ENCODE measurements at regions not wholly inside any gene's neighbourhood (a gene's known extent, or its start where the extent isn't known, plus 50 kb on each side); places are given as distances from the start of the nearest gene placed in this dataset.

DNA sequence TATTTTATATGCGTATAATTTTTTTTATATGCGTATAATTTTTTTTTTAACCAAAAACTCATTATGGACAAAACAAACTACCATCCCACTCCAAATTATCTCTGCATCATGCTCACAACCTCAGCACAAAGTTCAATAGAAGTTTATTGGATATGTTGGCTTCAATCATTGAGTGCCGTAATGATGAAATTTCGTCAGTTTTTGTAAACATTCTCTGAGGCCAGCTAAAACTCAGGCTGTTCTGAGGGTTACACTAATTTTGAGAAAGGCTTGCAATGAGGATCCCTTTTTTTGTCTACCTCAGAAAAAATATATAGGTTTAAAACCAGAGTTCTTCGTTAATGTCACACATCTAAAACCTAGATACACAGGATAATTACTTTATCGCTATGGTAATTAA lies 1253.2 kb downstream of the EFNA5 start:
- TF ChIP-seq, protein P1, sequence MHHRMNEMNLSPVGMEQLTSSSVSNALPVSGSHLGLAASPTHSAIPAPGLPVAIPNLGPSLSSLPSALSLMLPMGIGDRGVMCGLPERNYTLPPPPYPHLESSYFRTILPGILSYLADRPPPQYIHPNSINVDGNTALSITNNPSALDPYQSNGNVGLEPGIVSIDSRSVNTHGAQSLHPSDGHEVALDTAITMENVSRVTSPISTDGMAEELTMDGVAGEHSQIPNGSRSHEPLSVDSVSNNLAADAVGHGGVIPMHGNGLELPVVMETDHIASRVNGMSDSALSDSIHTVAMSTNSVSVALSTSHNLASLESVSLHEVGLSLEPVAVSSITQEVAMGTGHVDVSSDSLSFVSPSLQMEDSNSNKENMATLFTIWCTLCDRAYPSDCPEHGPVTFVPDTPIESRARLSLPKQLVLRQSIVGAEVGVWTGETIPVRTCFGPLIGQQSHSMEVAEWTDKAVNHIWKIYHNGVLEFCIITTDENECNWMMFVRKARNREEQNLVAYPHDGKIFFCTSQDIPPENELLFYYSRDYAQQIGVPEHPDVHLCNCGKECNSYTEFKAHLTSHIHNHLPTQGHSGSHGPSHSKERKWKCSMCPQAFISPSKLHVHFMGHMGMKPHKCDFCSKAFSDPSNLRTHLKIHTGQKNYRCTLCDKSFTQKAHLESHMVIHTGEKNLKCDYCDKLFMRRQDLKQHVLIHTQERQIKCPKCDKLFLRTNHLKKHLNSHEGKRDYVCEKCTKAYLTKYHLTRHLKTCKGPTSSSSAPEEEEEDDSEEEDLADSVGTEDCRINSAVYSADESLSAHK (tag by site-specific recombination; IDR thresholded peaks at IDR 0.05): no peak
- TF ChIP-seq KLF8 (tag by site-specific recombination; IDR thresholded peaks at IDR 0.05) (no peak), ZNF561 (tag by site-specific recombination; IDR thresholded peaks at IDR 0.05; ENCODE audit: borderline replicate concordance) (no peak), ZNF791 (tag by site-specific recombination; IDR thresholded peaks at IDR 0.05) (no peak), ZXDB (tag by site-specific recombination; IDR thresholded peaks at IDR 0.05) (no peak)
- CTCF ChIA-PET: interaction anchor here (0.6 kb wide), 1 partner anchor 1233 kb away, joined by 3 read pairs; no protein-coding TSS in a partner anchor
- Histone ChIP-seq H3K36me3 (ENCODE audit: control insufficient read depth in 2 of 2, insufficient read depth in 1 of 2, low read length in 2 of 2) (no peaks in the 10 kb centered on the region), H3K4me3 (ENCODE audit: low read depth, low read length) (no peak overlapping the region), H3K4me1 (ENCODE audit: control insufficient read depth, insufficient read depth, low read length) (no peaks in the 10 kb centered on the region), H3K27ac (ENCODE audit: extremely low read depth, low read depth, low read length) (no peak overlapping the region), H3K9me3 (ENCODE audit: control insufficient read depth, insufficient read depth, low read depth, low read length) (no peaks in the 10 kb centered on the region)
- POLR2A ChIA-PET: no interaction called here

DNA sequence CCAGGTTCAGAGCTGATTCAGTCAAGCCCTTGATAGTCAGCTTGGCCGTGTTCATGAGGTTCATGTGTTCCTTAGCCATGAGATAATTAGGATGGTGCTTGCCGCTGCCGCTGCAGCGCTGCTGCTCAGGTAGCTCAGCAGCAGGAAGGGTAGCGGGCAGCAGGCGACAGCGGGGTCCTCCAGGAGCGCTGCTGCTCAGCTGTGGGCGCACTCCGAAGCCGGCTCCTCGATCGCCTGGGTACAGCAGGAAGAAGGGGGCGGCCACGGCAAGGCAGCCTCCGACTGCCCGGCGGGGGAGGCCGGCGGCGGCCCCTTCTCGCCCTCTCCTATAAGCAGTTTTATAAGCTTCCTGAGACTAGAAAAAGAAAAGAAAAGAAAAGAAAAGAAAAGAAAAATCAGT lies 1253.6 kb downstream of the EFNA5 start:
- Histone ChIP-seq H3K27ac (ENCODE audit: extremely low read depth, low read depth, low read length) (no peak overlapping the region), H3K4me1 (ENCODE audit: control insufficient read depth, insufficient read depth, low read length) (no peaks in the 10 kb centered on the region), H3K36me3 (ENCODE audit: control insufficient read depth in 2 of 2, insufficient read depth in 1 of 2, low read length in 2 of 2) (no peaks in the 10 kb centered on the region), H3K9me3 (ENCODE audit: control insufficient read depth, insufficient read depth, low read depth, low read length) (no peaks in the 10 kb centered on the region), H3K4me3 (ENCODE audit: low read depth, low read length) (no peak overlapping the region)
- POLR2A ChIA-PET: no interaction called here
- CTCF ChIA-PET: interaction anchor here (0.6 kb wide), 1 partner anchor 1233 kb away, joined by 3 read pairs; no protein-coding TSS in a partner anchor
- TF ChIP-seq ZNF223 (tag by site-specific recombination; IDR thresholded peaks at IDR 0.05): no peak
- TF ChIP-seq ZNF621 (tag by site-specific recombination; IDR thresholded peaks at IDR 0.05): no peak
- TF ChIP-seq ZNF37A (tag by site-specific recombination; IDR thresholded peaks at IDR 0.05): no peak
- TF ChIP-seq, protein P2, sequence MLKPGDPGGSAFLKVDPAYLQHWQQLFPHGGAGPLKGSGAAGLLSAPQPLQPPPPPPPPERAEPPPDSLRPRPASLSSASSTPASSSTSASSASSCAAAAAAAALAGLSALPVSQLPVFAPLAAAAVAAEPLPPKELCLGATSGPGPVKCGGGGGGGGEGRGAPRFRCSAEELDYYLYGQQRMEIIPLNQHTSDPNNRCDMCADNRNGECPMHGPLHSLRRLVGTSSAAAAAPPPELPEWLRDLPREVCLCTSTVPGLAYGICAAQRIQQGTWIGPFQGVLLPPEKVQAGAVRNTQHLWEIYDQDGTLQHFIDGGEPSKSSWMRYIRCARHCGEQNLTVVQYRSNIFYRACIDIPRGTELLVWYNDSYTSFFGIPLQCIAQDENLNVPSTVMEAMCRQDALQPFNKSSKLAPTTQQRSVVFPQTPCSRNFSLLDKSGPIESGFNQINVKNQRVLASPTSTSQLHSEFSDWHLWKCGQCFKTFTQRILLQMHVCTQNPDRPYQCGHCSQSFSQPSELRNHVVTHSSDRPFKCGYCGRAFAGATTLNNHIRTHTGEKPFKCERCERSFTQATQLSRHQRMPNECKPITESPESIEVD (tag by site-specific recombination; IDR thresholded peaks at IDR 0.05): no peak
- no peak for TF ChIP-seq GLIS1 (tag by site-specific recombination; IDR thresholded peaks at IDR 0.05)
- no peak for TF ChIP-seq FEZF1 (tag by site-specific recombination; IDR thresholded peaks at IDR 0.05)
- TF ChIP-seq, protein P3, sequence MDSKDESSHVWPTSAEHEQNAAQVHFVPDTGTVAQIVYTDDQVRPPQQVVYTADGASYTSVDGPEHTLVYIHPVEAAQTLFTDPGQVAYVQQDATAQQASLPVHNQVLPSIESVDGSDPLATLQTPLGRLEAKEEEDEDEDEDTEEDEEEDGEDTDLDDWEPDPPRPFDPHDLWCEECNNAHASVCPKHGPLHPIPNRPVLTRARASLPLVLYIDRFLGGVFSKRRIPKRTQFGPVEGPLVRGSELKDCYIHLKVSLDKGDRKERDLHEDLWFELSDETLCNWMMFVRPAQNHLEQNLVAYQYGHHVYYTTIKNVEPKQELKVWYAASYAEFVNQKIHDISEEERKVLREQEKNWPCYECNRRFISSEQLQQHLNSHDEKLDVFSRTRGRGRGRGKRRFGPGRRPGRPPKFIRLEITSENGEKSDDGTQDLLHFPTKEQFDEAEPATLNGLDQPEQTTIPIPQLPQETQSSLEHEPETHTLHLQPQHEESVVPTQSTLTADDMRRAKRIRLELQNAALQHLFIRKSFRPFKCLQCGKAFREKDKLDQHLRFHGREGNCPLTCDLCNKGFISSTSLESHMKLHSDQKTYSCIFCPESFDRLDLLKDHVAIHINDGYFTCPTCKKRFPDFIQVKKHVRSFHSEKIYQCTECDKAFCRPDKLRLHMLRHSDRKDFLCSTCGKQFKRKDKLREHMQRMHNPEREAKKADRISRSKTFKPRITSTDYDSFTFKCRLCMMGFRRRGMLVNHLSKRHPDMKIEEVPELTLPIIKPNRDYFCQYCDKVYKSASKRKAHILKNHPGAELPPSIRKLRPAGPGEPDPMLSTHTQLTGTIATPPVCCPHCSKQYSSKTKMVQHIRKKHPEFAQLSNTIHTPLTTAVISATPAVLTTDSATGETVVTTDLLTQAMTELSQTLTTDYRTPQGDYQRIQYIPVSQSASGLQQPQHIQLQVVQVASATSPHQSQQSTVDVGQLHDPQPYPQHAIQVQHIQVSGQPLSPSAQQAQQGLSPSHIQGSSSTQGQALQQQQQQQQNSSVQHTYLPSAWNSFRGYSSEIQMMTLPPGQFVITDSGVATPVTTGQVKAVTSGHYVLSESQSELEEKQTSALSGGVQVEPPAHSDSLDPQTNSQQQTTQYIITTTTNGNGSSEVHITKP (tag by site-specific recombination; IDR thresholded peaks at IDR 0.05): no peak
- TF ChIP-seq, protein P4, sequence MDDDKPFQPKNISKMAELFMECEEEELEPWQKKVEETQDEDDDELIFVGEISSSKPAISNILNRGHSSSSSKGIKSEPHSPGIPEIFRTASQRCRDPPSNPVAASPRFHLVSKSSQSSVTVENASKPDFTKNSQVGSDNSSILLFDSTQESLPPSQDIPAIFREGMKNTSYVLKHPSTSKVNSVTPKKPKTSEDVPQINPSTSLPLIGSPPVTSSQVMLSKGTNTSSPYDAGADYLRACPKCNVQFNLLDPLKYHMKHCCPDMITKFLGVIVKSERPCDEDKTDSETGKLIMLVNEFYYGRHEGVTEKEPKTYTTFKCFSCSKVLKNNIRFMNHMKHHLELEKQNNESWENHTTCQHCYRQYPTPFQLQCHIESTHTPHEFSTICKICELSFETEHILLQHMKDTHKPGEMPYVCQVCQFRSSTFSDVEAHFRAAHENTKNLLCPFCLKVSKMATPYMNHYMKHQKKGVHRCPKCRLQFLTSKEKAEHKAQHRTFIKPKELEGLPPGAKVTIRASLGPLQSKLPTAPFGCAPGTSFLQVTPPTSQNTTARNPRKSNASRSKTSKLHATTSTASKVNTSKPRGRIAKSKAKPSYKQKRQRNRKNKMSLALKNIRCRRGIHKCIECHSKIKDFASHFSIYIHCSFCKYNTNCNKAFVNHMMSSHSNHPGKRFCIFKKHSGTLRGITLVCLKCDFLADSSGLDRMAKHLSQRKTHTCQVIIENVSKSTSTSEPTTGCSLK (tag by site-specific recombination; IDR thresholded peaks at IDR 0.05): no peak
- TF ChIP-seq IKZF3 (tag by site-specific recombination; IDR thresholded peaks at IDR 0.05): no peak
- TF ChIP-seq ZNF544 (tag by site-specific recombination; IDR thresholded peaks at IDR 0.05): no peak
- TF ChIP-seq ZNF701 (tag by site-specific recombination; IDR thresholded peaks at IDR 0.05): no peak
- no peak for TF ChIP-seq ZNF658 (tag by site-specific recombination; IDR thresholded peaks at IDR 0.05)
- TF ChIP-seq ZNF140 (tag by site-specific recombination; IDR thresholded peaks at IDR 0.05): no peak
- TF ChIP-seq ZNF19 (tag by site-specific recombination; IDR thresholded peaks at IDR 0.05; ENCODE audit: low read depth): no peak

All from HEK293 (cell line).